ENCODE measurements at regions not wholly inside any gene's neighbourhood (a gene's known extent, or its start where the extent isn't known, plus 50 kb on each side); places are given as distances from the start of the nearest gene placed in this dataset.
"Not testable (repeated sequence)": the region's sequence is repeated elsewhere in the genome, so short reads cannot be mapped to it uniquely, and the experiment has no call there.

DNA sequence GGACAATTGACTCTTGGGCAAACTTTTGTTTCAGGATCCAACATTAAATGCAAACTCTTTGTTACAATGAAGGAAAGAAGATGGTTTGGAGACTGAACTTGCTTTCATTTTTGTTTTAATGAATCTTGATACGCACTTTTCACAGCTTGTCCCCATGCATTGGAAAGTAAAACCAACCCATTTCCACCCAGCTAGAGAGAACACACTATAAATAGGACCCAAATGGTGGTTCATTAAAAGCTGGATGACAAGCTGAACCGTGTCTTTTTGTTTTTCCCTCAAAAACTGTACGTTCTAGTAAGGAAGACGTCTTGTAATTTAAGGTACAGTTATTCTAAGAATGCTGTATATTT is 95.3 kb upstream of the EGFL6 start:
- no peak for DNase-seq

DNA sequence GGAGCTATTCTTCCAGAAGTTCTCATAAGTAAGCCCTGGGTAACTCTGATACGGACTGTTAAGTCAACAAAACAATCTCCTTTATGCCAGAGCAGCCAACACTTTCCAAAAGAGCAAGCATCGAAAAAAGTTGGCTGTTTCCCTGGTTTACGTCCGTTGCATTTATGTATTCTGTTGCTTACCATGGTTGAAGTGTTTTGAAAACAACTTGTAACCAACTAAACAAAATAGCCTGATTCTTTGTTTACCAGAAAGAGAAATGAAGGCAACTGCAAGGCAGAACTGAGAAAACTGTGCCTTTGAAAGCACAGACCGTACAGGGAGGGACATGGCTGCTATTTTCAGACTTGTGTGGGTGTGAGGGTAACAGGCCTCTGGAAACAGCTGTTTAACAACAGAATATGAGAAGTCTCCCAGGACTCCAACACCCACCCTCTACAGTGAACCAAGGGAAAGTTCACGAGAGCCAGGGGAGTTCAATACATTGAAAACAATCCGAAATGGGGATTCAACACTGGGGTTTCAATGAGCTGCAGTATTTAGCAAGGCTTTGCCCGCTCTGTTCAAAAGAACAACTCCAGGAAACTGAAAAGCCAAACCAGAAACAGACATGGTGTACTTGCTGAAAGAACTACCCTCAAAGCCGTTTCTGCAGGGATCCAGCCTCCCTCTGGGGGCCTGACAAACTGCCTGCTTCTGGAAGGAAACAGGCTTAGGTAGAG is 95.8 kb upstream of the EGFL6 start:
- DNase-seq = no peak

DNA sequence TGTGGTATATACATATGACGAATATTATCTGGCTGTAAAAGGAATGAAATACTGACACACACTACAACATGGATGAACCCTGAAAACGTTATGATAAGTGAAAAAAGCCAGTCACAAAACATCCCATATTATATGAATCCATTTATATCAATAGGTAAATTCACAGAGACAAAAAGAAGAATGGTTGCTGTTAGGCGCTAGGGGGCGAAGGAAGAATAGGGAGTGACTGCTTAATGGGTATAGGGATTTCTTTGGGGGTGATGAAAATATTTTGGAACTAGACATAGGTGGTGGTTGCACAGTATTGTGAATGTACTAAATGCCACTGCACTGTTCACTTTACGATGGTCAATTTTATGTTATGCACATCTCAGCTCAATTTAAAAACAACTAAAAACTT is 96.4 kb upstream of the EGFL6 start:
- no peak for DNase-seq

DNA sequence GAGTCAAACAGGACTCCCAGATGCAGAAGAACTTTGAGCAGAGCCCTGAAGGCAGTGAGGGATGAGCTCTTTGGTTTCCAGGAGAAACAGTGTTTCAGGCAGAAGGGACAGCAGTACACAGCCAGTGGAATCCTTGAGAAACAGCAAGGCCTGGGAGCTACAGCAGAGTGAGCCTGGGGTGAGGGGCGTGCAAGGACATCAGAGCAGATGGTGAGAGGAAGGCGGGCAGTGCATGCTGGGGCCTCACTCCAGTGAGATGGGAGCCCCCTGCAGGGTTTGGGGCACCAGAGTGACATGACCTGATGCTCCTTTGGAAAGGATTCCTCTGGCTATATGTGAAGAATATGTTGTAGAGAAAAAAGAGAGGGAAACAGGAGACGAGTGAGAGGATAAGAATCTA is 98.1 kb upstream of the EGFL6 start:
- DNase-seq = no peak

DNA sequence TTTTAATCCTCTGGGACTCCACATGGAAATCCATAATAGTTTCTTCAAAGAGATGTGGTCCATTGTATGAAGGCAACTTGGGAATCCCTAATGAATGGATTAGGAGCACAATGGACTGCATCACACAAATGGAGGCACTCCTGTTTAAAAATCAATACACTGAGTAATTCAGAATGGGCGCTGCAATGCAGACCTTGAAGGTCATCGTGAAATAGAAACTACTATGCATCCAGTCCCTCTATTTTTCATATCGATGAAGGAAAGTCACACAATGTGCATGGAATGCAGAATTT is 98.8 kb upstream of the EGFL6 start:
- no peak for DNase-seq

DNA sequence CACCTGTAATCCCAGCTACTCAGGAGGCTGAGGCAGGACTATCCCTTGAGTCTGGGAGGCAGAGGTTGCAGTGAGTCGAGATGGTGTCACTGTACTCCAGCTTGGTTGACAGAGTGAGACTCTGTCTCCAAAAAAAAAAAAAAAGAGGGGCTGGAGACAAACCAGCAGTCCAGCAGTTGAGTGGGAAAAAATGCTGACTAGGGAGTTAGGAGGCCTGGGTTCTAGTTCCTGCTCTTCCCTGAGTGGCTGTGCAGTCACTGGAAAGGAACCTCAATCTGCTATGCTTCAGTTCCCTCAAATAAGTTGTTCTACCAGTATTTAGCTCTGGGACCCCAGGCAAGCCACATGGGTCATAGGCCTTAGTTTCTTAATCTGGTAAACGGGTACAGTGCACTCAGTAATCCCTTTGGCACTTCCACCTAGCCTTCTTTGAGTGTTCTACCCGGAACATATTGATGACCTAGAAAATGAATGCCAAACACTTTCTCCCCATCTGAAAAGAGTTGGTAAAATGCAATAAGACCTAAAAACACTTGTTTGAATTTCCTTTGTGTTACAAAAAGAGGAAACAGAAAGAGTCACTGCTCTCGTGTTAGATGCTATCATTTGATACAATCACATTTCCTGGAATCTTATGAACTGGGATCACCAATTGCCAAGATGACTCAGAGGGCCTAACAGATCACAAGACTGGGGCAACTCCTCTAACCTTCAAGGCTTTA is 99.3 kb upstream of the EGFL6 start:
- DNase-seq = no peak

DNA sequence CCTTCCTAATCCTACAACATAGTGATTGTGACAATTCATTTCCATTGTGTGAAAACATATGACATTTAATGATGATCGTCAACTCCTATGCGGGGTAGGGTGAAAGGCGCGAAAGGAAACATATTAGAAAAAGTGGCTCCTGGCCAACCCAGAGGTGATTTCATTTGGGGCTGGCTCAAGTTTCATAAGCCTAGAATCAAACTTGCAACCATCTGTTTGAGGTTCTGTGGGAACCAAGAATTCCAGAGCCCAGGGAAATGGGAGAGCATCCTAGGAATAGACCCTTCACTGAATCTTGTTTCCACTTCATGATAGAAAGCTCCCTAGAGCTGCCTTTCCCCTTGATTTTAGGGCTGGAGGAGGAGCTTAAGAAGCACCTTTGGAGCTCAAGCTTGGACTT is 101.3 kb upstream of the EGFL6 start:
- no peak for DNase-seq

DNA sequence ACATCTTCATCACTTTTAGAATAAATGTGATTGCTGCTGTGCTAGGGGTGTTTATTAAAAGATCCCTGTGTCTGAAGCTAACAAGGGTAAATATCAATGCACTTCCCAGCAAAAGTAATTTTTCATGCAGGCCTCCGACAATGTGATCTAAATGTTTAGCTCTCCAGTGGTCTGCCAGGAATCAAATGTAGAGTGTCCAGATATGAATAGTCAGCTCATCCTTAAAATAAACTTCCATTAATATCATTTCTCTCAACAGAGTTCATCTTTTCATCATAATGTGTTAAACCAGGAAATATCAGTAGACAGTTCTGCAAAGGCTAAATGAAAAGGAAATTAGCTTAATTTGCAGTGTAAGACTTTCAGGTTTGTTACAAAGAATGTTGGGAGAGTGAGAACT is 102.2 kb upstream of the EGFL6 start:
- DNase-seq = no peak

DNA sequence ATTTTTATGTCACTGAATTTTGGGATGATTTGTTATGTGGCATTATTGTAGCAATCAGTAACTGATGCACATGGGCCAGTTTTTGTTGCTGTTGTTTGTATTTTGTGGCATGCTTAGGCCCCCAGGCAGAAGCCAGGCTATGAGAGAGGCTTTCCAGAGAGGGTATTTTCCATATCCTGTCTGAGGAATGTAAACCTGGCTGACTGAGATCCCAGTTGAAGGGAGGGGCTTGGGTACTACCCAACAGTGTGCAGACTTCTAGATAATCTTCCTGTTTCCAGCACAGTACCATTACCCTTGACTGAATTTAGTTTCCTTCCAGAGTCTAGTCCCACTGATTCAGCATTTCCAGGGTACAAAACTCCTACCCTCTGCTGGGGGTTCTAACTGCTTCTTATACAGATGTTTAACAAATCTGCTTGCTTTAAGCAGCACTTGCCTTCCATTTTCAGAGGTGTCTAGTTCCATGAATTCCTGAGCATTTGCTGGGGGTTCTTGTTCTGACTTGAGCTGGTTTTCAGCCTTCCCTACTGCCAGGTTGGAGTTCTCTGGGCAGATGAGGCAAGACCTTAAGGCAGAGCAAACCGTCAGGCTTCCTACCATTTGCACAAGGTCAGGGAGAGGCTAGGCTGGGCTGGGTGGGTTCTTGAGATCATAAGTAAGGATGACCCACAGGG is 104.7 kb upstream of the EGFL6 start:
- DNase-seq = peak; percentile 21

DNA sequence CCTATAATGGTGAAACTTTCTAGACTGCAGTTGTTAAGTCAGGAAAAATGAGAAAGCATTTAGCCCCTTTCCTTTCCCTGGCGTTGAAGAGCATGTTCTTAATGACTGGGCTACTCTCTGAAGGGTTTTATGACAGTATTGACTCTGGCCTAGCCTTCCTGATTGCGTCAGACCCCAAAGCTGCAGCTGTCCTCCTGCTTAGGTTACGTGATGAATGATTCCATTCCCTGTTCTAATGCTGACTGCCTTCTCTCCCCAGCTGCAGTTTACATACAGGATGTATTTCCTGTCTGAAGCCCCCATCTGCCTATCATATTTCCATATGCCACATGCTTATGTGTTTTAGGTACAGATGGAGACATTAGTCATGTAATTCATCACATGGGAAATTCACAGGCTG is 105.8 kb upstream of the EGFL6 start:
- peak; percentile 44 for DNase-seq

DNA sequence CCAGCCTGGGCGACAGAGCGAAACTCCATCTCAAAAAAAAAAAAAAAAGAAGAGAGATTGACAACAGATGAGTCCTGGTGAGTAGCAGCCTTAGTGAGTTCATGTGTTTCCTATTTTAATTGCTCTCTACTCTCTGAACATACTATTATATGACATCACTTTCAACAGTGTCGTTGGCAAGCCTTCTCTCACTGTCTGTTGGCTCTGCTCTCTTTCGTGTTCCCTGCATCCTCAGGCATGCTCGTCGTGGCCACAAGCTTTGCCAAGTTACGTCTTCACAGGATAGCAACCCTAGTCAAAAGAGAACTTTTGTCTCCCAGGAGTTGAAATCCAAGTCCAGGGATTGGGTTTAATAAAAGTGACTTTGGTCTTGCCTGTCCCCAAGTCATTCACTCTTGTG is 117.1 kb upstream of the EGFL6 start:
- DNase-seq = no peak

DNA sequence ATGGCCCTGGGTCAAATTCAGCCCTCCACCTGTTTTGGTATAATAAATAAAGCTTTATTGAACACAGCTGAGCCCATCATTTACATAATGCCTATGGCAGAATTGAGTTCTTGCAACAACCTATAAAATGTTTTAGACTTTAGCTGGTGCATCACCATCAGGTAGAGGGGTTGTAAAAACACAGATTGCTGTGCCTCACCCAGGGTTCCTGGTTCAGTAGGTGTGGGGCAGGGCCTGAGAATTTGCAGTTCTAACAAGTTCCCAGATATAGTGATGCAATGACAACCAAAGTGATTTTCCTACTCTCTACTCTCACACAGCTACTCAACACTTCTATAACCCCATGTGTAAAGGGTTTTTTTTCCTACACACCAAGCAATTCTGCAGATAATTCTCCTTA is 120.0 kb upstream of the EGFL6 start:
- no peak for DNase-seq

DNA sequence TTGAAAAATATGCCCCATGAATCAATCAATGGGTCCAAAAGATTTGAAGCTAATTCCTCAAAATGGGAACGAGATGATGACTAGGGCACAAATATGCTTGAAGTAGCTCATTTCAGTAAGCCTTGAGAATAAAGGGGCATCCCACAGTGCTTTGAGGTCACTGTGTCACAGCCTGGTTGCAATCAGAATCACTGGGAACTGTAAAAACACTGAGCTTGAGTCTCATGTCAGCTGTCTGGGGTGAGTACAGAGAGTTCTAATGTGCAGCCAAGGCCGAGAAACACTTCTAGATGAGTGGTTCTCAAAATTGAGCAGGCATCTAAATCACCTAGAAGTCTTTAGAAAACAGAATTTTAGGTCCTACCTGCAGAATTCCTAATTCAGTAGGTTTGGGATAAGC is 120.5 kb upstream of the EGFL6 start:
- no peak for DNase-seq

DNA sequence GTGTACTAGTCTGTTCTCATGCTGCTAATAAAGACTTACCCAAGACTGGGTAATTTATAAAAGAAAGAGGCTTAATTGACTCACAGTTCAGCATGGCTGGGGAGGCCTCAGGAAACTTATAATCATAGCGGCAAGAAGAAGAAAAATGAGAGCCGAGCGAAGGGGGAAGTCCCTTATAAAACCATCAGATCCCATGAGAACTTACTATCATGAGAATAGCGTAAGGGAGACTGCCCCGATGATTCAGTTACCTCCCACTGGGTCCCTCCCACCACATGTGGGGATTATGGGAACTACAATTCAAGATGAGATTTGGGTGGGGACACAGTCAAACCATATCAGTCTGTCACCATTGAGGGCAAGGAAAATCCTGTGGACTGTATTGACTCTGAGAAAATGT is 121.8 kb upstream of the ATXN3L start:
- not testable (repeated sequence) for DNase-seq

DNA sequence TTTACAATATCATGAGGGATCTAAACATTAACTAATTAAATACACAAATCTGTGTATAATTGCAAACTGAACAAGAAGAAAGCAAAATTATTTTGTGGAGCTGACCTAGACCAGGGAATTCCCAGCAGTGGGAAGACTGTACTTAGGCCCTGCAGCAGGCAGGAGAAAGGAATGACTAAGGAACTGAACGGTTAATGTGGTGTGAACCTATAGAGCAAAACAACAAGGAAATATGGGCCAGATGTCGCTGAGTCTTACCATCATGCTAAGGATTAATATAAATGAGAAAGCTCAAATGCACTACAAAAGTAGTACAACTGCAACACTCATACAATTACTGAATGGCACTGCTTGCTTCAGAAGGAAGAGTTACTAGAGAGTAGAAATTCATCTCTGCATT is 120.3 kb upstream of the ATXN3L start:
- no peak for DNase-seq

DNA sequence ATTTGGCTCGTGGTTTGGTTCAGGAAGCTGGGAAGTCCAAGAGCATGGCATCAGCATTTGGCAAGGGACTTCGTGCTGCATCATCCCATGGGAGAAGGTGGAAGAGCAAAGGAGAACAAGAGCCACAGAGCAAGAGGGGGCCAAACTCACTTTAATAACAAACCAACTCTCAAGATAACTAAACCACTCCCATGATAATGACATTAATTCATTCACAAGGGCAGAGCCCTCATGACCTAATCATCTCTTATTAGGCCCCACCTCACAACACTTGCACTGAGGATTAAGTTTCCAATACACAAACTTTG is 113.4 kb upstream of the ATXN3L start:
- DNase-seq = peak; percentile 60

DNA sequence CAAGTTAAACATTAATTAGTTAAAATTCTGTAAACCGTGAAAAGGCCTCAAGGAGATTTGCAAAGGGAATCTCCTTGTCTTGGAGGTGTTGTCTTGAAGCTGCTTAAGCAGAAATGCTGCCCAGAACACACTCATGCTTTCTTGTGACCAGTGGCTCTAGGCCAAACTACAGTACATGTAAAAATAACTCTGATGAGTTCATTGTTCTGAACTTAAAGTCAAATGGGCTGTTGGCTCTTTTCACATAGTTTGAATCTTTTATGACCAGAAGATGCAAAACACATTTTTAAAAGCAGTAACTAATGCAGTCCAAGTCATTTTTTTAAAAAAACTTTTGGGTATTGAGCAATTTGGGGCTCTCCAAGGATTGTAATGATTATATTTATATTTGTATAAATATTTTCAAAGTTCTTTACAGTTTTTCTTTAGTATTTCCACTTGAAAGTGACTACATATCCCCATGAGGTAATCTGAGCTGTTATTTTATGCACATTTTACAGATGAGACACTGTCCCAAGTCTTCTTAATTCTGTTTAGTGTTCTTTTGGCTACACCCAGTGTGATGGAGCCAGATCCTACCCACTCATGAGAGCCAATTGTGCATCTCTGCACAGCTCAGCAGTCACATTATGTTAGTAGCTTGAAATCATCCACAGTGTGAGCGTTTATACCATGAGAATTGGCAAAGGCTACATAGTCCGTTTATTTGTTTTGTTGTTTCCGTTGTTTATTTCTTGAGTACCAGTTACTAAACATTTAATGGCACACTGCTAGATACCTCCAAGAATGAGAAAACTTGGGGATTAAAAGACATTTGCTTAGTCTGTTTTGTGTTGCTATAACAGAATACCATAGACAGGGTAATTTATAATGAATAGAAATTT is 112.8 kb upstream of the ATXN3L start:
- DNase-seq = peak; percentile 61

DNA sequence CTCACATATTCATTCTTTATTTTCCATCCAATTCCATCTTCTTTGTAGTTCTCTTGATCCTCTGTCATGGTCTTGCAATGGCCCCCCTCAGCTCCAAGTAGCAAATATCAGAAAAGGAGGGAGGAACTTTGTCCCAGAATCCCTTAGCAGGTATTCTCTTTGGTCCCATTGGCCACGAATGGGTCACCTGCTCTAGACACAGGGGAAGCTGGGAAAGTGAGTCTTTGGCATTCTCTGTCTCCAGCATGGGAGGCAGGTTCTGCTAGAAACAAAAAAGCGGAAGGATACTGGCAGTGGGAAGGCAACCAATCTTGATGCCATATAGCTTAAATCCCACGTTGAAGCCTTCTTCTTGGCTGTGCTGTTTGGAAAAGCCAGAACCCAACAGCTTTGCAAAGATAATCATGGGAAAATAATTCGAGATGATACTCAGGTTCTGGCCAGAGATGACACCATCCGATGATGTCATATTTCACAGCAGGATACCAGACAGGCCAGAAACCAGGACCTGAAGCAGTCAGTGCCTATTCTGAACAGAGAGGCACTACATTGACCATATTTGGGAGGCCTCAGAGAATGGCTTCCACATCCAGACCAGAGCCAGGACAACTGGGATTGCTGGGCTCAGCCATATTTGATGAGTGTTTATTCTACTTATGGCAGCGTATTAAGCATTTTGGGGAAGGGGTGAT is 110.4 kb upstream of the ATXN3L start:
- DNase-seq = no peak

DNA sequence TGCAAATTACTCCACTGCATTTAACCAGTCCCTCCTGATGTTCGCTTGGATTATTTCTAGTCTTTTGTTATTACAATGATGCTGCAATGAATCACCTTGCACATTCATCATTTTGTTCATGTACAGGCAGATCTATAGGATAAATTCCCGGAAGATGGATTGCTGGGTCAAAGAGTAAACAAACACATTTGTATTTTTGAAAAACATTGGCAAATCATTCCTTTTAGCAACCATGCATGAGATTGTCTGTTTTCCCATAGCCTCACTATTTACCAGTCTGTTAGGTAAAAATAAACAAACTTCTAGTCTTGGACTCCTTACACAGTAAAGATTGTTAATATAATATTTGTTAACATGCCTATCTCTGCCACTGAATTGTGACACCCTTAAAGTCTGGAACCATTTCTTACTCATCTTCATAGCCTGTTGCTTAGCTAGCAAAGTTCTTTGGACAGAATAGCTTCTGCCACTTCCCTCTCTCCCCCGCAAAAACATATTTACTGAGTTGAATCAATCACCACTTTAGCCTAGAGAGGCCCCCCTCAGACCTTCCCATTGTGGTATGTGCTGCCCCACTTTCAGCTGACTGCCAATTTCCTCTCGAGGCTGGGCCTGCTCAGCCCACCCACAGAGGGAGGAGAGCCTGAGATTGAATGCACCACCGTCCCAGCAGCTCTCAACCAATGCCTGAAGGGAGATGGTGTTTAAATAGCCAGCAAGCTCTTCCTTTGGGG is 108.4 kb upstream of the ATXN3L start:
- peak; percentile 54 for DNase-seq

DNA sequence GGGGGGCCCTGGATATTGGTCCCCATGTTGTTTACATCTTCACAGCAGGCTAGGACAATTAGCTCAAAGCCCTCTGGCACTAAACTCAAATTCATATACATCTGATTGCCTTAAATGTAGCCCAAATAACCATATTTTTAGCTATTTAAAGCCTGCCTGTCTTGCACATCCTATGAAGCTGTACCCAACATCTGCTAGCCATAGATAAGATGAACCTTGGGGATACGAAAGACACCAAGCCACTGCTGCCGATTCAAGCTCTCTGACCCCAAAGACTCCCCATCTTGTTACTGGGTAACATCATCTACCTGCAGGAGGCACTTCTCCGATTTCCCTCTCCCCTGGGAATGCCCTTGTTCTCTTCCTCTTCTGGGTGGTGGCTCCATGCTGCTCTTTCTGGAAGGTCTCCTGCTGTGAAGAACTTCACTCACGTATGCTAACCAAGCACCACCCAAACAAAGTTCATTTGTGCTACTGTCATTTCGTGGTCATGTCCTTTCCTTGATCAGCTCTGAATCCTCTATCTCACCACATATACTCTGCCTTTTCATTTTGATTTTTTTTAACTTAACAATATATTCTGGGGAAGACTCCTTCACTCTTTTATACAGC is 107.7 kb upstream of the ATXN3L start:
- DNase-seq = no peak

DNA sequence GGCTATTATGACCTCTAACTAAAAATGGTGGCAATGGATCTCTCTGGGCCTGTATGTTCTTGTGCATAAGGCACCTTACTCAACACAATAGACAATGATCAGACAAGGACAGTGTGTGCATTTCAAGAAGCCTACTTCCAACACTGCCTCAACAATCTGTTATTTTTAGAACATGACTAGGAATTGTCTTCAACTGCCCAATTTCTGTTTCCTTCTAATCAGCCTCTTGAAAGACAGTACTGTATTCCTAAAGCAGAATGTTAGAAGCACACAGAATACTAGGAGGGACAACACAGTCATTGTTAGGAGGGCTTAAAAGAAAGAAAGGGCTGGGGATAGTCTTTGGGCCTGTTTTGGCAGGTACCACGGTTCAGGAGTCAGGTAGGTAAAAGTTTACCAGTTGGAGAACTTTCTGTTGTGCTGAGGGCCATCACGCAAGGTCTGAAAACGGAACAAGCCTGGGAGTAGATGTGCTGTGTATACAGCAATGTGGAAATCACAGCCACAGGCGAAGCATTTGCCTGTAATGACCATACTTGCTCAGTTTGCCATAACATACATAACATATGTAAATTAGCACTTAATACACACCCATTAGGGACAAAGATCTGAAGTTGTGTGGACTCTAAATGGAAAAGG is 100.8 kb upstream of the ATXN3L start:
- no peak for DNase-seq

Measured in NCI-H226 (cell line).